Caco-2 (cell line): ENCODE measurements at regions not wholly inside any gene's neighbourhood (a gene's known extent, or its start where the extent isn't known, plus 50 kb on each side); places are given as distances from the start of the nearest gene placed in this dataset.

Experiments
- BruUV-seq: library from RNA; stranded (reverse); fragments of 400-500 nt; replicated peaks from 2 replicates; lab custom pipeline; 2021; lab: Mats Ljungman, UMichigan
- CTCF ChIA-PET: fragments of 300-600 bp; sonication (Branson Sonifier 250); formaldehyde crosslinking; loops from one replicate; lab custom pipeline; 2022; ENCODE audit warnings: antibody characterized with exemption; lab: Charles Lee
- POLR2A ChIA-PET: fragments of 300-600 bp; sonication (Branson Sonifier 250); formaldehyde crosslinking; loops from one replicate; lab custom pipeline; 2022; ENCODE audit warnings: antibody characterized with exemption; lab: Charles Lee
- DNase-seq, 2 experiments: peaks; one replicate each; pipeline versions ENCODE4 v3.0.0 to v3.0.0-alpha.2; 2020 to 2022
- H3K27me3 ChIP-seq: replicated peaks from 2 replicates; pipeline ENCODE4 v1.6.0; 2011; ENCODE audit warnings: low read length; ENCODE audit not compliant: control insufficient read depth, insufficient read depth
- H3K36me3 ChIP-seq: 2 replicates; pipeline ENCODE4 v1.5.1; 2011; ENCODE audit warnings: low read length; ENCODE audit not compliant: control insufficient read depth, insufficient read depth
- H3K4me1 ChIP-seq: fragments of 250-450 bp; sonication (Bioruptor Pico); 2 replicates; pipeline ENCODE4 v1.5.1; 2020; ENCODE audit warnings: mild to moderate bottlenecking
- H3K4me3 ChIP-seq: 2 replicates; pipeline ENCODE4 v1.5.1; 2011; ENCODE audit warnings: low read depth, mild to moderate bottlenecking, control low read depth, low read length
- H3K9me3 ChIP-seq: fragments of 250-450 bp; sonication (Bioruptor Pico); 2 replicates; pipeline ENCODE4 v1.5.1; 2020; ENCODE audit warnings: mild to moderate bottlenecking, moderate library complexity
- H3K27ac Mint-ChIP-seq: one replicate; pipeline ENCODE4 v1.8.0; 2022; ENCODE audit warnings: mixed read lengths; ENCODE audit not compliant: unreplicated experiment
- H3K27me3 Mint-ChIP-seq: one replicate; pipeline ENCODE4 v1.8.0; 2022; ENCODE audit warnings: mixed read lengths; ENCODE audit not compliant: insufficient read depth, unreplicated experiment
- H3K36me3 Mint-ChIP-seq: one replicate; pipeline ENCODE4 v1.8.0; 2022; ENCODE audit warnings: mild to moderate bottlenecking, mixed read lengths; ENCODE audit not compliant: insufficient read depth, unreplicated experiment
- H3K4me1 Mint-ChIP-seq: one replicate; pipeline ENCODE4 v1.8.0; 2022; ENCODE audit warnings: low read depth, mixed read lengths; ENCODE audit not compliant: unreplicated experiment
- H3K4me3 Mint-ChIP-seq: one replicate; pipeline ENCODE4 v1.8.0; 2022; ENCODE audit warnings: mild to moderate bottlenecking, moderate library complexity, mixed read lengths; ENCODE audit not compliant: unreplicated experiment
- H3K9me3 Mint-ChIP-seq: one replicate; pipeline ENCODE4 v1.8.0; 2022; ENCODE audit warnings: mixed read lengths; ENCODE audit not compliant: unreplicated experiment
- intact Hi-C: fragments of 100-400 bp; cut with micrococcal nuclease; formaldehyde crosslinking; loops from one replicate; pipeline ENCODE4 v1.10.0; 2022; ENCODE audit not compliant: unreplicated experiment
- TF ChIP-seq, protein P1 (sequence below), 2 experiments: fragments of 200-600 bp in 1 of 2; IDR thresholded peaks; 1 replicate in 1 of 2; 2 replicates in 1 of 2; pipeline versions ENCODE4 v1.5.1 to v1.8.0; 2011 to 2022; ENCODE audit warnings: antibody characterized with exemption in 1 of 2, control low read depth in 1 of 2, inconsistent platforms in 1 of 2, low read depth in 1 of 2, low read length in 1 of 2, mild to moderate bottlenecking in 1 of 2, moderate library complexity in 1 of 2; ENCODE audit not compliant: insufficient read depth in 1 of 2, severe bottlenecking in 1 of 2, unreplicated experiment in 1 of 2

DNA sequence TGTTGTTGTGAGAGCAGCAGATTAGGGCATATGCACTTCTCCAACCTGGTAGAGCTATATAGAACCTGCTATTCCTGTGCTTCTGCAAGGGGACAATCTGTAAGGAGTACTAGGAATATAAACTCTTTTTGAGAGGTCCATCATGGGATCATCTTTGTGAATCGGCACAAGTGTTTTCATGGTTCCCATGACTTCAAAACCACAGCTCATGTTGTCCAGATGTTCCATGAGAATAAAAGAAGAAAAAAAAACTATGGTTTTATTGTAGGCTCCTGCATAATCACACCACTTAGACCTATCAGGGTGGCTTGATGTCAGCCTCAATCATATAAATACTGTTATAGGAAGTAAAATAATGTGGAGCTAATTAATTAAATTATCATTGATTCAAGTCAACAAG is 311.4 kb upstream of the ATP2B1 start:
- no peaks in the 10 kb centered on the region for H3K9me3 Mint-ChIP-seq
- intact Hi-C loops = no loop called here

DNA sequence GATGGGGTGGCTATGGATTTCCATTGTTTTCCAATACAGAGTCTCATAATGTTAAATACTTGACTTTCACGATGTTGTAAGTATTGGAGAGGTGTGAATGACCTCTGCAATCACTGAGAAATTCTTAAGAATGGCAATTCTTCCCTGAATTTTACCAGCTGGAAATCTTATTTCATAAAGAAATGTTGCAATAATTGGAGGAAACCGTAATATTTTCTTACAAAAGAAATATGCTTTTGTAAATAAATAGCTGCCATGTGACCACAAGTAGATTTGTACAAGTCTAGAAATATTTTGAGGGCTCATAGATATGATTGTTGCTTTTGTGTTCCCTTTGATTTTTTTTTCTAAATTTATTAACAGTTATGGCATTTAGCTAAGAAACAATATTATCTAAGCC is 308.7 kb upstream of the ATP2B1 start:
- H3K4me3 Mint-ChIP-seq = no peak overlapping the region
- no peak for DNase-seq
- no peaks in the 10 kb centered on the region for H3K4me1 ChIP-seq
- POLR2A ChIA-PET = no interaction called here
- intact Hi-C loops = no loop called here
- no peaks in the 10 kb centered on the region for H3K36me3 Mint-ChIP-seq
- no peak overlapping the region for H3K4me3 ChIP-seq
- BruUV-seq = no TSS peak
- no peaks in the 10 kb centered on the region for H3K27me3 Mint-ChIP-seq
- CTCF ChIA-PET = no interaction called here
- TF ChIP-seq, protein P1, sequence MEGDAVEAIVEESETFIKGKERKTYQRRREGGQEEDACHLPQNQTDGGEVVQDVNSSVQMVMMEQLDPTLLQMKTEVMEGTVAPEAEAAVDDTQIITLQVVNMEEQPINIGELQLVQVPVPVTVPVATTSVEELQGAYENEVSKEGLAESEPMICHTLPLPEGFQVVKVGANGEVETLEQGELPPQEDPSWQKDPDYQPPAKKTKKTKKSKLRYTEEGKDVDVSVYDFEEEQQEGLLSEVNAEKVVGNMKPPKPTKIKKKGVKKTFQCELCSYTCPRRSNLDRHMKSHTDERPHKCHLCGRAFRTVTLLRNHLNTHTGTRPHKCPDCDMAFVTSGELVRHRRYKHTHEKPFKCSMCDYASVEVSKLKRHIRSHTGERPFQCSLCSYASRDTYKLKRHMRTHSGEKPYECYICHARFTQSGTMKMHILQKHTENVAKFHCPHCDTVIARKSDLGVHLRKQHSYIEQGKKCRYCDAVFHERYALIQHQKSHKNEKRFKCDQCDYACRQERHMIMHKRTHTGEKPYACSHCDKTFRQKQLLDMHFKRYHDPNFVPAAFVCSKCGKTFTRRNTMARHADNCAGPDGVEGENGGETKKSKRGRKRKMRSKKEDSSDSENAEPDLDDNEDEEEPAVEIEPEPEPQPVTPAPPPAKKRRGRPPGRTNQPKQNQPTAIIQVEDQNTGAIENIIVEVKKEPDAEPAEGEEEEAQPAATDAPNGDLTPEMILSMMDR (IDR thresholded peaks at IDR 0.05; ENCODE audit: insufficient read depth in 1 of 2, low read depth in 1 of 2, low read length in 1 of 2, severe bottlenecking in 1 of 2, unreplicated experiment in 1 of 2) = no peak
- no peaks in the 10 kb centered on the region for H3K27me3 ChIP-seq
- H3K36me3 ChIP-seq = no peaks in the 10 kb centered on the region; the same call in 1 of the 2 replicates
- no peaks in the 10 kb centered on the region for H3K9me3 Mint-ChIP-seq
- no peaks in the 10 kb centered on the region for H3K4me1 Mint-ChIP-seq
- no peak overlapping the region for H3K27ac Mint-ChIP-seq
- H3K9me3 ChIP-seq = no peaks in the 10 kb centered on the region

More for the DNA sequence above, 311.4 kb upstream of the ATP2B1 start:
- no peaks in the 10 kb centered on the region for H3K27me3 Mint-ChIP-seq
- no peak overlapping the region for H3K4me3 Mint-ChIP-seq
- ChIA-PET CTCF (no interaction called here), POLR2A (no interaction called here)
- H3K4me1 Mint-ChIP-seq = no peaks in the 10 kb centered on the region
- no peaks in the 10 kb centered on the region for H3K36me3 Mint-ChIP-seq
- Histone ChIP-seq H3K9me3 (no peaks in the 10 kb centered on the region), H3K27me3 (no peaks in the 10 kb centered on the region), H3K4me1 (no peaks in the 10 kb centered on the region), H3K4me3 (no peak overlapping the region), H3K36me3 (no peaks in the 10 kb centered on the region; the same call in 1 of the 2 replicates)
- no peak for DNase-seq
- no peak overlapping the region for H3K27ac Mint-ChIP-seq
- no TSS peak for BruUV-seq
- TF ChIP-seq, protein P1 (IDR thresholded peaks at IDR 0.05; ENCODE audit: insufficient read depth in 1 of 2, low read depth in 1 of 2, low read length in 1 of 2, severe bottlenecking in 1 of 2, unreplicated experiment in 1 of 2) = no peak

DNA sequence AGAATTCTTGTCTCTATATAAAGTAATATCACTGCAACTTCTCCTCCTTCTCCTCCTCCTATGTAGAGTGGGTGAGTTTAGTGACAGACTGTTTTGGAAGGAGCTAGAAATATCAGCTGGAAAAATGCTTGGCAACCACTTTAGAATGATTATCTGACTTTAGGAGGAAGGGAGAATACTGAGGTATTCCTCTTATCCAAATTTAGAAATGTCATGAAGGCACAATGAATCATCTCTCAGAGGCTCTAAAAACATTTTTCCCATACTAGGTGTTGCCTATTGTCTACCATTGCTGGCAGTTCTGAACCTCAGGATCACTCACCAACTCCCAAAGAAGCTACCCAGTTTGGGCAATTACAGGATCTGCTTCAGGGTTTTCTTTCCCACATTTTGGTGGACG is 306.6 kb upstream of the ATP2B1 start:
- no peaks in the 10 kb centered on the region for H3K4me1 ChIP-seq
- no peak for DNase-seq
- no peaks in the 10 kb centered on the region for H3K9me3 Mint-ChIP-seq
- H3K27ac Mint-ChIP-seq = no peak overlapping the region
- no peaks in the 10 kb centered on the region for H3K9me3 ChIP-seq
- no peaks in the 10 kb centered on the region for H3K27me3 ChIP-seq
- no TSS peak for BruUV-seq
- H3K4me3 ChIP-seq = no peak overlapping the region
- no peaks in the 10 kb centered on the region for H3K36me3 Mint-ChIP-seq
- no peaks in the 10 kb centered on the region for H3K27me3 Mint-ChIP-seq
- TF ChIP-seq, protein P1 (IDR thresholded peaks at IDR 0.05; ENCODE audit: insufficient read depth in 1 of 2, low read depth in 1 of 2, low read length in 1 of 2, severe bottlenecking in 1 of 2, unreplicated experiment in 1 of 2) = no peak
- no peaks in the 10 kb centered on the region; the same call in 1 of the 2 replicates for H3K36me3 ChIP-seq
- no peak overlapping the region for H3K4me3 Mint-ChIP-seq
- POLR2A ChIA-PET = no interaction called here
- CTCF ChIA-PET = no interaction called here
- H3K4me1 Mint-ChIP-seq = no peaks in the 10 kb centered on the region
- intact Hi-C loops = no loop called here
